ENCODE measurements at regions not wholly inside any gene's neighbourhood (a gene's known extent, or its start where the extent isn't known, plus 50 kb on each side); places are given as distances from the start of the nearest gene placed in this dataset.

DNA sequence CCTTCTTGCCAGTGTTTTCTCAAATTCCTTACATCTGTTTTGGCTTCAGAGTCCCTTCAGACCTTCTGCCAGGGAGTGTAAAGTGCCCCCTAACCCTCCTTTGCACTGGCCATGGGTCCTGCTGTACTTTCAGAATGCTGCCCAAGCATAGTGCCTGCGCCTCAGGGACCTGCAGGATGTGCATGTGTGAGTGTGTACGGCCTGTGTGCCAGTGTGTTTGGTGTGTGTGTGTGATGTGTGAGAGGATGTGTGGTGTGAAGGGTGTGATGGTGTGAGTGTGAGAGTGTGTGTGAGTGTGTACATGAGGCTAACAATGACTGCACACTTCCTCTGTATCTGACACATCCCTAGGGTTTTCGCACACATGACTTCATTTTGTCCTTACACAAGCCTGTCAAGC is 265.8 kb upstream of the RAB4A start:
- TF ChIP-seq CTCF (IDR thresholded peaks at IDR 0.05; ENCODE audit: low read depth, low read length, missing input control) (no peak), NR2F2 (IDR thresholded peaks at IDR 0.05) (no peak), SP1 (IDR thresholded peaks at IDR 0.05) (no peak), YY1 (IDR thresholded peaks at IDR 0.05) (no peak)

All from liver (tissue), 3 donors.